ENCODE measurements at regions not wholly inside any gene's neighbourhood (a gene's known extent, or its start where the extent isn't known, plus 50 kb on each side); places are given as distances from the start of the nearest gene placed in this dataset.

DNA sequence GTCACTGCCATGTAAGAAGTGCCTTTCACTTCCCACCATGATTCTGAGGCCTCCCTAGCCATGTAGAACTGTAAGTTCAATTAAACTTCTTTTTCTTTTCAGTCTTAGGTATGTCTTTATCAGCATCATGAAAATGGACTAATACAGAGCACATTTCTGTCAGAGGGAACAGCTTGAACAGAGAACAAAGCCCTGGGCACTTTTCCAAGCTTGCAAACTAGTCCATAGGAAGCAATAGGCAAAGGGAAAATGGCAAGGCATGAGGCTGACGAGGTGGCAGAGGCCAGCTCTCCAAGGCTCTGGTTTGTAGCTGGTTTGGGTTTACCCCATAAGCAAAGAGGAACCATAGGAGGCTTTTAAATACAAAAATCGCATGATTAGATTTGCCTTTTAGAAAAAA is 185.1 kb upstream of the HDDC2 start:
- H3F3A ChIP-seq (ENCODE audit: insufficient read depth, low read length), result no peaks in the 10 kb centered on the region
- no peak overlapping the region for H2AFZ ChIP-seq (ENCODE audit: low read length)
- no peak overlapping the region for H3K9ac ChIP-seq (ENCODE audit: low read length)
- H3K36me3 ChIP-seq (ENCODE audit: insufficient read depth, low read length), result no peaks in the 10 kb centered on the region
- TF ChIP-seq CTCF (IDR thresholded peaks at IDR 0.05; ENCODE audit: low read length) (no peak), EZH2 (IDR thresholded peaks at IDR 0.05; ENCODE audit: borderline replicate concordance, low read length) (no peak)
- H4K20me1 ChIP-seq (ENCODE audit: insufficient read depth, low read length), result no peaks in the 10 kb centered on the region
- H3K4me2 ChIP-seq (ENCODE audit: low read length), result no peak overlapping the region
- no peaks in the 10 kb centered on the region for H3K79me2 ChIP-seq (ENCODE audit: insufficient read depth, low read length)
- peaks cover 15% of the 10 kb centered on the region for H3K4me1 ChIP-seq (ENCODE audit: insufficient read depth, low read length, severe bottlenecking)
- no peaks in the 10 kb centered on the region for H3K9me2 ChIP-seq (ENCODE audit: low read depth, low read length)
- H3K27ac ChIP-seq (ENCODE audit: low read depth, low read length, poor library complexity, severe bottlenecking), result no peak overlapping the region
- no peaks in the 10 kb centered on the region for H3K27me3 ChIP-seq (ENCODE audit: insufficient read depth, low read length)
- H3K9me3 ChIP-seq (ENCODE audit: low read length), result peaks cover 4% of the 10 kb centered on the region; the same call in 1 of the 2 replicates
- H3K4me3 ChIP-seq (ENCODE audit: low read depth, low read length, poor library complexity, severe bottlenecking), result no peak overlapping the region

DNA sequence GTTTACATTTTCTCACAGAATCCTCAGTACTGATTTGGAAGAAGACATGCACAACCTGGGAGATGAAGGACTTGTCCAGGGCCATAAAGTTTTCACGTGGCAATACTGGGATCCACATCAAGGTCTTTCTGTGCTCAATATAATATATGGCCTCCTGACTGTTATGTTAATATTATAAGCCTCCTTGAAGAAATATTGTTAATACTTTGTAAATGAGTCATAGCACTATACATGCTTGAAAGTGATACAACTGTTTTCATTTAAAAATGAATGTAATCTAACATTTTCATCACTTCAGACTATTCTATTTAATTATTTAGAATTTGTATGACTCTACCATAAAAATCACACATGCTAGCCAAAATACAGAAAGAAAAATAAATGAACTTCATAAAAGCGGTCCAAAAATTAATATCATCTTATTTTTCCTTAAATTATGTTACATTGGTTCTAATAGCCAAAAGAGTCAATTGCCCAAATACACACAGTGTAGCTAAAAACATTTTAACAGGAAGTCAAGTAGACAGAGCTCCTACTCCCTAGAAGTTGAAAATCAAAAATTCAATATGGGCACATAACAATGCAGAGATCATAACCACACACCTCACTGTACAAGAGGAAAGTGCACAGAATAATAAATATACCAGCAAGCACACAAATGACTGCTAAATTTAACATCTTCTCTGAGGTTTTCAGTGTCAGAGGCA is 188.0 kb upstream of the HDDC2 start:
- H3K9me2 ChIP-seq (ENCODE audit: low read depth, low read length), result no peaks in the 10 kb centered on the region
- H3K4me3 ChIP-seq (ENCODE audit: low read depth, low read length, poor library complexity, severe bottlenecking), result no peak overlapping the region
- no peaks in the 10 kb centered on the region for H3K79me2 ChIP-seq (ENCODE audit: insufficient read depth, low read length)
- H3K27ac ChIP-seq (ENCODE audit: low read depth, low read length, poor library complexity, severe bottlenecking), result no peak overlapping the region
- TF ChIP-seq EZH2 (IDR thresholded peaks at IDR 0.05; ENCODE audit: borderline replicate concordance, low read length) (no peak), CTCF (IDR thresholded peaks at IDR 0.05; ENCODE audit: low read length) (no peak)
- peaks cover 4% of the 10 kb centered on the region; the same call in 1 of the 2 replicates for H3K9me3 ChIP-seq (ENCODE audit: low read length)
- H4K20me1 ChIP-seq (ENCODE audit: insufficient read depth, low read length), result no peaks in the 10 kb centered on the region
- no peak overlapping the region for H3K4me2 ChIP-seq (ENCODE audit: low read length)
- H2AFZ ChIP-seq (ENCODE audit: low read length), result no peak overlapping the region
- no peaks in the 10 kb centered on the region for H3F3A ChIP-seq (ENCODE audit: insufficient read depth, low read length)
- H3K27me3 ChIP-seq (ENCODE audit: insufficient read depth, low read length), result no peaks in the 10 kb centered on the region
- H3K9ac ChIP-seq (ENCODE audit: low read length), result no peak overlapping the region
- H3K36me3 ChIP-seq (ENCODE audit: insufficient read depth, low read length), result no peaks in the 10 kb centered on the region
- peaks cover 18% of the 10 kb centered on the region for H3K4me1 ChIP-seq (ENCODE audit: insufficient read depth, low read length, severe bottlenecking)

DNA sequence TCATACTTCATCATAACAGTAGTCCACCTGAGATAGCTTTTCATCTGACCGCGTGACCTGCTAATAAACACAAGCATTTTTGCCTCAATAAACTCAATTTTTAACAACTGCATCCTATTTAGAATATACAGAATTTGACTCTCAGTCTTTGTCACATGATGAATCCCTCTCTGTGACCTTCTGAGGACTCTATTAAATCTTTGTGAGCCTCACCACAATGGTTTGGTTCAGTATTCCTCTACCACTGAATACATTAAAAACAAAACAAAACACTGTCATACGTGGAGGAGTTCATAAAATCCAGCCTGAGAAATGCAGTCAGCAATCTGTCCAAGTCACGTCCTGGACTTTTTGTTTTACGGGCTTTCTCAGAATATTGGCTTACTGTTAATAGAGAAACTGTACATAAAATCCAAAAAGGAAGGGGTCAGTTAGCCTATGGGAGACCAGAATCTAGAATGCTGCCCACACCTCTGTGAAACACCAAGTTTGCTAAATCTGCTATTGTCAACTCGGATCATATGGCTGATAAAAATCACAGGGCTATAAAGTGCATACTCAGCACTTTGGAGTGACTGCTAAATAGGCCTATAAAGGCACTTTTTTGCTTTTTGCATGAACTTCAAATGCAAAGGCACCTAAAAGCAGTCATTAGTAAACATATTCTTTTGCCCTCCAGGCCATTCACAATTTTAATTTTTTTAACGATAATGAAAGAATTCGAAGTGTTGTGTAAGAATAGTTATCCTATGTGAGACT is 190.3 kb upstream of the HDDC2 start:
- H3K4me1 ChIP-seq (ENCODE audit: insufficient read depth, low read length, severe bottlenecking), result peaks cover 18% of the 10 kb centered on the region
- H3K36me3 ChIP-seq (ENCODE audit: insufficient read depth, low read length), result no peaks in the 10 kb centered on the region
- no peaks in the 10 kb centered on the region for H4K20me1 ChIP-seq (ENCODE audit: insufficient read depth, low read length)
- H3K27ac ChIP-seq (ENCODE audit: low read depth, low read length, poor library complexity, severe bottlenecking), result no peak overlapping the region
- H3K9me2 ChIP-seq (ENCODE audit: low read depth, low read length), result no peaks in the 10 kb centered on the region
- H3K9ac ChIP-seq (ENCODE audit: low read length), result no peak overlapping the region
- no peaks in the 10 kb centered on the region for H3K27me3 ChIP-seq (ENCODE audit: insufficient read depth, low read length)
- H3K79me2 ChIP-seq (ENCODE audit: insufficient read depth, low read length), result no peaks in the 10 kb centered on the region
- H3K4me3 ChIP-seq (ENCODE audit: low read depth, low read length, poor library complexity, severe bottlenecking), result no peak overlapping the region
- H3K9me3 ChIP-seq (ENCODE audit: low read length), result no peaks in the 10 kb centered on the region
- H3K4me2 ChIP-seq (ENCODE audit: low read length), result no peak overlapping the region
- no peak for TF ChIP-seq EZH2 (IDR thresholded peaks at IDR 0.05; ENCODE audit: borderline replicate concordance, low read length)
- no peak for TF ChIP-seq CTCF (IDR thresholded peaks at IDR 0.05; ENCODE audit: low read length)
- H2AFZ ChIP-seq (ENCODE audit: low read length), result no peak overlapping the region
- no peaks in the 10 kb centered on the region for H3F3A ChIP-seq (ENCODE audit: insufficient read depth, low read length)

All from OCI-LY1 (cell line).